ENCODE measurements at regions not wholly inside any gene's neighbourhood (a gene's known extent, or its start where the extent isn't known, plus 50 kb on each side); places are given as distances from the start of the nearest gene placed in this dataset.

DNA sequence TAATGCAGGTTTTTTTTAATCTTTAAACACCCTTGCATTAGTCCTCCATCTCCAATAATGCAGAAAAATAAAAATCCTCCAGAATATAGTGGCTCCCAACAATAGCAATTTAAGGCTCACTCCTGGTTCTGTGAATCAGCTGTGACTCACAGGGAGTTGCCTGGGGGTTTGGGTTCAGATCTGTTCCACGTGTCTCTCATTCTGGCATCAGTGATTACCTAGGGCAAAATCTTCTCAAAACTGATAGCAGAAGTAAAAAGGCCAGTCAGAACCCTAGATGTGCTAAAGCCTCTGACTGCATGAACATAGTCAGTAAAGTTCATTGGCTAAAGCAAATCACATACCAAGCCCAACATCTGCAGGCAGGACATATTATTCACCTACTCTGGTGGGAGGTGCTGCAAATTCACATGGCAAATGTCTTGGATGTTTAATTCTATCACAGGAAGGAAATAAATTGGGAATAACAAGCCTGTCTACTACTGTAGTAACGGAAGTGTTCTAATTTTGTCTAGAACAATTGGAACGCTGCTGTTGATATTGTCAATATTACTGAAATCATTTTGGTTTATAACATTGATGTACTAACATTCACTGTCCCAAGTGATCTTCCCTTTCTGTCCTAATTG lies 364.1 kb upstream of the CNTN4 start:
- TF ChIP-seq CTCF (conservative IDR thresholded peaks at IDR 0.05; ENCODE audit: low read length) (no peak), EZH2phosphoT487 (IDR thresholded peaks at IDR 0.05; ENCODE audit: borderline replicate concordance) (no peak)

Data from Loucy (cell line).